Dendritic cell treated with granulocyte-macrophage colony-stimulating factor and Interleukin-4, amounts not matched to agents 40 ng/mL and 50 ng/mL, for 4 days (primary cell): ENCODE measurements at regions not wholly inside any gene's neighbourhood (a gene's known extent, or its start where the extent isn't known, plus 50 kb on each side); places are given as distances from the start of the nearest gene placed in this dataset.

Experiments used
- H3K27ac Mint-ChIP-seq: one replicate; pipeline ENCODE4 v1.8.0; 2022; ENCODE audit warnings: mild to moderate bottlenecking, mixed read lengths
- H3K27me3 Mint-ChIP-seq: one replicate; pipeline ENCODE4 v1.8.0; 2022; ENCODE audit warnings: mild to moderate bottlenecking, mixed read lengths
- H3K36me3 Mint-ChIP-seq: one replicate; pipeline ENCODE4 v1.8.0; 2022; ENCODE audit warnings: low read depth, mixed read lengths
- H3K4me1 Mint-ChIP-seq: one replicate; pipeline ENCODE4 v1.8.0; 2022; ENCODE audit warnings: low read depth, mixed read lengths
- H3K4me3 Mint-ChIP-seq: one replicate; pipeline ENCODE4 v1.8.0; 2022; ENCODE audit warnings: mild to moderate bottlenecking, moderate library complexity, mixed read lengths
- H3K9me3 Mint-ChIP-seq: one replicate; pipeline ENCODE4 v1.8.0; 2022; ENCODE audit warnings: mixed read lengths
- intact Hi-C: fragments of 100-400 bp; cut with micrococcal nuclease; formaldehyde crosslinking; loops from one replicate; pipeline ENCODE4 v1.15.0; 2022

DNA sequence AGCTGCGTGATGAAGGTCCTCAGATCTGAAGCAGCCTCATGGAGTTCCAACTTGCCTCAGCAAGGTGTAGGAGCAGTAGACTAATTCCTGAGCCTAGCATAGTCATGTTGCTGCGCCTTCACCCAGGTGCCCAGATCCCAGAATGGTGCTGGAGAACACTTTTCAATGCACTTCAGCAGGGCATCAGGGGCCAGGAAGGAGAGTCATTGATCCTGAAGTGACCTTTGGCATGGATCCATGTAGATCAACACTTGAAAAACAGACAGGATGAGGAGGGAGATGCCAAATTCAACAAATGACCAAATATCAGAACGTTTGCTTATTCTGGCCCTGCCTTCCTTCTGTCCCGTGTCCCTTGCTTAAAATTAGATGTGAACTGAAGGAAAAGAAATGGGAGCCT lies 91.9 kb downstream of the LEPR start:
- no peaks in the 10 kb centered on the region for H3K9me3 Mint-ChIP-seq
- H3K4me1 Mint-ChIP-seq, result peaks cover 6% of the 10 kb centered on the region
- no peak overlapping the region for H3K4me3 Mint-ChIP-seq
- no peaks in the 10 kb centered on the region for H3K27me3 Mint-ChIP-seq
- intact Hi-C loops, result no loop called here
- H3K36me3 Mint-ChIP-seq, result no peaks in the 10 kb centered on the region
- no peak overlapping the region for H3K27ac Mint-ChIP-seq

GRCh38 chr1:65512967-65513780 lies 92.7 kb downstream of the LEPR start:
- intact Hi-C loops, result no loop called here
- H3K27ac Mint-ChIP-seq, result no peak overlapping the region
- no peak overlapping the region for H3K4me3 Mint-ChIP-seq
- H3K27me3 Mint-ChIP-seq, result no peaks in the 10 kb centered on the region
- H3K36me3 Mint-ChIP-seq, result no peaks in the 10 kb centered on the region
- peaks cover 6% of the 10 kb centered on the region for H3K4me1 Mint-ChIP-seq
- H3K9me3 Mint-ChIP-seq, result no peaks in the 10 kb centered on the region

GRCh38 chr1:65514041-65514440 lies 93.6 kb downstream of the LEPR start:
- Mint-ChIP-seq H3K4me3 (no peak overlapping the region), H3K9me3 (peaks cover 3% of the 10 kb centered on the region), H3K36me3 (no peaks in the 10 kb centered on the region), H3K27me3 (no peaks in the 10 kb centered on the region), H3K4me1 (peaks cover 6% of the 10 kb centered on the region), H3K27ac (no peak overlapping the region)
- intact Hi-C loops, result no loop called here

GRCh38 chr1:65524931-65525265 lies 104.4 kb downstream of the LEPR start:
- H3K9me3 Mint-ChIP-seq, result no peaks in the 10 kb centered on the region
- peak overlapping the region; percentile 54 for H3K4me3 Mint-ChIP-seq
- H3K27me3 Mint-ChIP-seq, result peaks cover 52% of the 10 kb centered on the region
- H3K4me1 Mint-ChIP-seq, result peaks cover 6% of the 10 kb centered on the region
- intact Hi-C loops, result no loop called here
- H3K36me3 Mint-ChIP-seq, result no peaks in the 10 kb centered on the region
- no peak overlapping the region for H3K27ac Mint-ChIP-seq

DNA sequence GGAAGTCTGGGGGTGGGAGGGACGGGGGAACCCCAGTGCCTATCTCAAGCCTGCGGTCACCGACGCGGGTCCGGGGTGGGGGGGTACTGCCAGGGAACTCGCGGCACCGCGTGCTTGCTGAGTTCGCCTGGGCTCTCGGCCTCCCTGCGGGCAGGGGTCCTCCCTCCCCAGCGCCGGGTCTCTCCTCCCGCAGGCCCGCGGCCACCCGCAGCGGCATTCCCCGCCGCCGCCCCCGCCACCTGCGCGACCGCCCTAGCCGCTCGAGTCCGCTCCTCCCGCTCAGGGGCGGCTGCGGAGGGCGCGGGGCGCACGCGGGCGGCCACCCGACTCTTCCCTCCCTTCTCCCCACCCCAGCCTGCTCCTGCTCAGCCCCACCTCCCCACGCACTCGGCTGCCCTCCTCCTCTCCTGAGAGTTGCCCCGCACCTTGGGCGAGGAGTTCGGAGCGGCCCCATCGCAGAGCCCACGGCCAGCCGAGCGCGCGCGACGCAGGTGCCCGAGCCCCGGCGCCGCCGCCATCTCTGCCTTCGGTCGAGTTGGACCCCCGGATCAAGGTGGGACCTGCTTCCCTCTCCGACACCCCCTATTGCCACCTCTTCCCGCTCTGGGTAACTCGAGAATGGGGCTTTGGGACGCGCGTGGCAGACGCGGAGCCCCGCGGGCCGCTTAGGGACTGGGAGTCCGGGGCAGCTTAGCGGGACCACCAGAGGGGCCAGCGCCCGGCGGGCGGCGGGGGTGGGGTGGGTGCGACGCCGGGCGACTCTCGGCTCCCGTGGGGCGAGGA lies 105.0 kb downstream of the LEPR start:
- Mint-ChIP-seq H3K36me3 (no peaks in the 10 kb centered on the region), H3K9me3 (no peaks in the 10 kb centered on the region), H3K4me3 (peak overlapping the region; percentile 54), H3K4me1 (peaks cover 6% of the 10 kb centered on the region), H3K27me3 (peaks cover 54% of the 10 kb centered on the region), H3K27ac (no peak overlapping the region)
- intact Hi-C loops, result no loop called here

DNA sequence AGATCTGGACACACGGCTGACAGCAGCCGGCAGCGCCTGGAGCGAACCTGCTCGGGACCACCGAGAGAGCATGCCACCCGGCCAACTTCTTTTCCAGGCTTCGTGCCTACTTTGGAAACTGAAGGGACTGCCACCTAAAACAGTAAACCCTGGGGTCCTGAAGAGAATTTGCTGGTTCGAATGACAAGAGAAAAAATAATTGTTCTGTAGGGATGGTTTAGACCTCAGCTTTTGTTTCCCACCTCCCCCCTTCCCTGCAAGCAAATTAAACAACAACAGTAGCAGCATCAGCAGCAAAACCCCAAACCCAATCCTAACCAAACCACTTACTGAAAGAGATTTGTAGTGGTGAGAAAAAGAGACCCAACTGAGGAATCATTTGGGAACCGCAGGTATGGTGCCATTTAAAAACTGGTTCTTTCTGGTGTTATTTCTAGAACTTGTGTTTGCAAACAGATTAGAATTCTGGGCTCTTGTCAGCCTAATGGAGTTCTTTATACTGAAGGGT lies 105.6 kb downstream of the LEPR start:
- Mint-ChIP-seq H3K27ac (no peak overlapping the region), H3K27me3 (peaks cover 56% of the 10 kb centered on the region), H3K36me3 (no peaks in the 10 kb centered on the region), H3K9me3 (no peaks in the 10 kb centered on the region), H3K4me1 (peaks cover 6% of the 10 kb centered on the region), H3K4me3 (no peak overlapping the region)
- intact Hi-C loops, result no loop called here

DNA sequence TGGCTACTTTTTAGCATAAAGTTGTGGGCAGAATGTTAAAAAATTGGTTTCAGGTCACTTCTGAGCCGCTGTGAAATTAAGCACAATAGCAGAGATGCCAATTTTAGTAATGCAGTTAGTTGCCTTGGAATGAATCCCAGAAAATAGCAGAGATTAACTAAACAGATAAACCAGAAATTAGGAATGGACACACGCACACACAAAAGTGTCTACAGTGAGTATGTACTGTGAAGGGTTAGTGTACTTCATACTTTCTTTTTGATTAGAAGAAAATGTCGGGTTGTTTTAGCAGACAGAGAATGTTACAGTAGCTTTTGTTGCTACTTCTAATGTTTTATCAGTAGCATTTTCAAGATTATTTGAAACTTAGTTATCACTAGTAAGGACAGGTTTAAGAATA lies 106.7 kb downstream of the LEPR start:
- H3K4me1 Mint-ChIP-seq, result peaks cover 6% of the 10 kb centered on the region

GRCh38 chr1:65527707-65528503 lies 107.4 kb downstream of the LEPR start:
- intact Hi-C loops, result no loop called here
- Mint-ChIP-seq H3K4me3 (no peak overlapping the region), H3K4me1 (peaks cover 6% of the 10 kb centered on the region), H3K27me3 (peaks cover 50% of the 10 kb centered on the region), H3K36me3 (no peaks in the 10 kb centered on the region), H3K27ac (no peak overlapping the region), H3K9me3 (peaks cover 16% of the 10 kb centered on the region)

More for the DNA sequence above, 106.7 kb downstream of the LEPR start:
- intact Hi-C loops, result no loop called here
- H3K9me3 Mint-ChIP-seq, result peaks cover 9% of the 10 kb centered on the region
- H3K36me3 Mint-ChIP-seq, result no peaks in the 10 kb centered on the region
- peaks cover 54% of the 10 kb centered on the region for H3K27me3 Mint-ChIP-seq
- H3K4me3 Mint-ChIP-seq, result no peak overlapping the region
- no peak overlapping the region for H3K27ac Mint-ChIP-seq

- no peak overlapping the region for H3K4me3 Mint-ChIP-seq
- intact Hi-C loops, result no loop called here
- H3K27me3 Mint-ChIP-seq, result peaks cover 15% of the 10 kb centered on the region
- H3K27ac Mint-ChIP-seq, result no peak overlapping the region
- no peaks in the 10 kb centered on the region for H3K4me1 Mint-ChIP-seq
- H3K36me3 Mint-ChIP-seq, result no peaks in the 10 kb centered on the region
- H3K9me3 Mint-ChIP-seq, result peaks cover 16% of the 10 kb centered on the region
Measured at GRCh38 chr1:65531972-65532570, 111.6 kb downstream of the LEPR start.

DNA sequence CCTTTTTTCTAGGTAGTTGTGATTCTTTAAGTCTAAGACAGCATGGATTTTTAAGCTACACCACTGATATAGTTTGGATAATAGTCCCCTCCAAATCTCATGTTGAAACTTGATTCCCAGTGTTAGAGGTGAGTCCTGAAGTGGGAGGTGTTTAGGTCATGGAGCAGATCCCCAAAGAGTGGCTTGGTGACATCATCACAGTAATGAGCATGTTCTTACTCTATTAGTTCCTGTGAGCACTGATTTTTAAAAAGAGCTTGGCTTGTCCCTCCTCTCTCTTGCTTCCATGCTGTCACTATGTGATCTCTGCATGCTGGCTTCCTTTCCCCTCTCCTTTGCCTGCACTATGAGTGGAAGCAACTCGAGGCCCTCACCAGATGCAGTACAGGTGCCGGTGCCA lies 115.5 kb downstream of the LEPR start:
- peaks cover 16% of the 10 kb centered on the region for H3K9me3 Mint-ChIP-seq
- H3K36me3 Mint-ChIP-seq, result no peaks in the 10 kb centered on the region
- intact Hi-C loops, result no loop called here
- H3K4me3 Mint-ChIP-seq, result no peak overlapping the region
- peaks cover 19% of the 10 kb centered on the region for H3K4me1 Mint-ChIP-seq
- peaks cover under 1% of the 10 kb centered on the region for H3K27me3 Mint-ChIP-seq
- H3K27ac Mint-ChIP-seq, result no peak overlapping the region

DNA sequence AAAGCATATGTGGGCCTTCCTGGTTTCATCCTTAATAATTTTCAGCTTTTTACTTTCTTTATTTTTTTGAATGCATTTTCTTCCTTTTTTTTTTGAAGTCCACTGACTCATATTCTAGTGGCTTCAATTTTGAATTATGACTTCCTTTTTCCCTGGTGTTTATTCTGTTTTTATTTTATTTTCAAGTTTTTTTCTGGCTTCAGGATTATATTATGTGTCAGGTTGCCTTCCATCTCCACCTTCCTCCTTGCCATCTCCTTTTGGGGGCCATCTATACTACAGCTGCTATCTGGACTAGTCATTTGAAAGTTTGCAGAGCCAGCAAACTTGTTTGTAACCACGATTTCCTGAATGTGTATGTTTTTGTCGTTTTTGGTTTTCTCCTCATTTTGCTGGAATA lies 117.6 kb downstream of the LEPR start:
- no peaks in the 10 kb centered on the region for H3K9me3 Mint-ChIP-seq
- peaks cover 19% of the 10 kb centered on the region for H3K4me1 Mint-ChIP-seq
- no peaks in the 10 kb centered on the region for H3K36me3 Mint-ChIP-seq
- H3K27ac Mint-ChIP-seq, result peak overlapping the region; percentile 77
- H3K4me3 Mint-ChIP-seq, result peak overlapping the region; percentile 57
- intact Hi-C loops, result no loop called here
- no peaks in the 10 kb centered on the region for H3K27me3 Mint-ChIP-seq

DNA sequence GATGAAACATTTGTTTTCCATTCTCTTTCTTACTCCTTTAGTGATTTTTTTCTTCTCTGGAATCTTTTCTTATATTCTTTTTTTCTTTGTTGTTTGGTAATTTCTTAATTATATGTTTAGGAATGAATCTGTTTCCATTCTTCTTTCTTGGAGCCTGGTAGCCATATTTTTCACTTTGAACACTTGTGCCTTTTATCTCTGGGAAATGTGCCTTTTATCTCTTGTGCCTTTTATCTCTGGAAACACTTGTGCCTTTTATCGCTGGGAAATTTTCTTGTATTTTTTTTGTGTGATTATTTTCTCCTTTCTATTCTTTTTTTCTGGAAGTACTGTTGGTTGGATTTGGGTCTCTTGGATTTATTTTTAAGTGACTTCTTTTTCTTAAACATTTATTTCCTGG lies 118.2 kb downstream of the LEPR start:
- no peaks in the 10 kb centered on the region for H3K36me3 Mint-ChIP-seq
- peaks cover 19% of the 10 kb centered on the region for H3K4me1 Mint-ChIP-seq
- H3K4me3 Mint-ChIP-seq, result no peak overlapping the region
- no peaks in the 10 kb centered on the region for H3K9me3 Mint-ChIP-seq
- no peaks in the 10 kb centered on the region for H3K27me3 Mint-ChIP-seq
- H3K27ac Mint-ChIP-seq, result peak overlapping the region; percentile 77
- intact Hi-C loops, result no loop called here

- H3K9me3 Mint-ChIP-seq, result no peaks in the 10 kb centered on the region
- no peaks in the 10 kb centered on the region for H3K27me3 Mint-ChIP-seq
- H3K4me1 Mint-ChIP-seq, result peaks cover 19% of the 10 kb centered on the region
- no peak overlapping the region for H3K4me3 Mint-ChIP-seq
- H3K36me3 Mint-ChIP-seq, result no peaks in the 10 kb centered on the region
- peak overlapping the region; percentile 77 for H3K27ac Mint-ChIP-seq
- intact Hi-C loops, result no loop called here
Measured at GRCh38 chr1:65539266-65540131, 119.0 kb downstream of the LEPR start.
